ENCODE measurements at regions not wholly inside any gene's neighbourhood (a gene's known extent, or its start where the extent isn't known, plus 50 kb on each side); places are given as distances from the start of the nearest gene placed in this dataset.

DNA sequence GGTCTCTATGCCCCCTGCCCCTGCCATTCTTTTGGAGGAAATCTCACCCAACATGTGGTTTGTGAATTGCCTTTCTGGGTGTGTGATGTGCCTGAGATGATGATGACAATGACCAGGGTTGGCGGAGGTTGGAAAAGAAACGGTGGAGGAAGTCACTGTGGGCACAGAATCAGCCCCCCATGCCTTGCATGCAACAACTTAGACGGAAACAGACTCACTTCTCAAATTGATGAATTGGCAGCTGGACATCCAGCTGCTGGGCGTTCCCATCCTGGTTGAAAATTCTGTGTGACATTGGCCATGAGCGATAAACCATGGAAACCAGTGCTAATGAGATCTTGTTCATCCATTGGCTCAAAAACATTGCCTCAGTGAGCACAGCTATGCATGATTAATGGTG, 95.8 kb upstream of the LY86 start:
- no peak for TF ChIP-seq POLR2AphosphoS5 (IDR thresholded peaks at IDR 0.05; ENCODE audit: borderline replicate concordance, low read depth, low read length)
- no peak for TF ChIP-seq EZH2 (IDR thresholded peaks at IDR 0.05)
- no peak for TF ChIP-seq FOXP2 (optimal IDR thresholded peaks at IDR 0.05; ENCODE audit: control extremely low read depth, extremely low read length, insufficient read depth)

Data from SK-N-MC (cell line).